ENCODE measurements at regions not wholly inside any gene's neighbourhood (a gene's known extent, or its start where the extent isn't known, plus 50 kb on each side); places are given as distances from the start of the nearest gene placed in this dataset.

GRCh38 chr5:57411982-57412381 lies 70.6 kb downstream of the ACTBL2 start:
- no peaks in the 10 kb centered on the region for H3K9me3 ChIP-seq
- H3K36me3 ChIP-seq (ENCODE audit: low read depth): no peaks in the 10 kb centered on the region
- no peak overlapping the region for H3K4me3 ChIP-seq
- TF ChIP-seq CTCF (IDR thresholded peaks at IDR 0.05): no peak
- ATAC-seq (no peak), DNase-seq (no peak)
- intact Hi-C loops (cut with DNase I, micrococcal nuclease): no loop called here
- H3K4me1 ChIP-seq (ENCODE audit: low read depth): no peaks in the 10 kb centered on the region

GRCh38 chr5:57410374-57411320 lies 72.0 kb downstream of the ACTBL2 start:
- ATAC-seq: no peak
- intact Hi-C loops (cut with DNase I, micrococcal nuclease): no loop called here

DNA sequence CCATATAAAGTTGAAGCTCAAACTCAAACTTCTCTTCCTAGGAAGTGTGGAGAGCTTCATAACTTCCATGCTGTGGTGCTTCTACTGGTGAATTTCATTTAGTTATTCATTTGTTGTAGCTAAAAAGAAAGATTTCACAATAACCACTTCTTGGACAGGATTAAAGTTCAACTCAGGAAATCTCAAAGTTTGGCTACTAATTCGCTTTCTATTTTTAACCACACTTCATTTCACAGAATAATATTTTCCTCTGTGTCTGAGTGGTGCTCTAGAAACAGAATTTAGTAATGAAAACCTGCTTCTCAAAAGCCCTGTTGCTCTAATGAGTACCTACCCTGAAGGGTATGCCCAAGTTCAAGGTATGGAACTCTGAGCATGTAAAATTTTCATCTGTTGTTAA lies 73.9 kb downstream of the ACTBL2 start:
- ATAC-seq (no peak), DNase-seq (no peak)
- H3K36me3 ChIP-seq (ENCODE audit: low read depth): no peaks in the 10 kb centered on the region
- H3K4me3 ChIP-seq: no peak overlapping the region
- no peaks in the 10 kb centered on the region for H3K9me3 ChIP-seq
- no peaks in the 10 kb centered on the region for H3K4me1 ChIP-seq (ENCODE audit: low read depth)
- no peak for TF ChIP-seq CTCF (IDR thresholded peaks at IDR 0.05)
- intact Hi-C loops (cut with DNase I, micrococcal nuclease): no loop called here

More at GRCh38 chr5:57410374-57411320, 72.0 kb downstream of the ACTBL2 start:
- no peak for DNase-seq
- no peak for TF ChIP-seq CTCF (IDR thresholded peaks at IDR 0.05)
- Histone ChIP-seq H3K4me1 (ENCODE audit: low read depth) (no peaks in the 10 kb centered on the region), H3K36me3 (ENCODE audit: low read depth) (no peaks in the 10 kb centered on the region), H3K4me3 (no peak overlapping the region), H3K9me3 (no peaks in the 10 kb centered on the region)

GRCh38 chr5:57408285-57408684 lies 74.3 kb downstream of the ACTBL2 start:
- DNase-seq: no peak
- Histone ChIP-seq H3K4me1 (ENCODE audit: low read depth) (no peaks in the 10 kb centered on the region), H3K9me3 (no peaks in the 10 kb centered on the region), H3K36me3 (ENCODE audit: low read depth) (no peaks in the 10 kb centered on the region), H3K4me3 (no peak overlapping the region)
- TF ChIP-seq CTCF (IDR thresholded peaks at IDR 0.05): no peak
- ATAC-seq: no peak
- intact Hi-C loops (cut with DNase I, micrococcal nuclease): no loop called here

GRCh38 chr5:57407391-57407790 lies 75.2 kb downstream of the ACTBL2 start:
- no peak for ATAC-seq
- Histone ChIP-seq H3K9me3 (no peaks in the 10 kb centered on the region), H3K36me3 (ENCODE audit: low read depth) (no peaks in the 10 kb centered on the region), H3K4me1 (ENCODE audit: low read depth) (no peaks in the 10 kb centered on the region), H3K4me3 (no peak overlapping the region)
- intact Hi-C loops (cut with DNase I, micrococcal nuclease): no loop called here
- no peak for DNase-seq
- no peak for TF ChIP-seq CTCF (IDR thresholded peaks at IDR 0.05)
